NCI-H2107 treated with DMSO at 0.1 percent for 48 hours (cell line): ENCODE measurements at regions not wholly inside any gene's neighbourhood (a gene's known extent, or its start where the extent isn't known, plus 50 kb on each side); places are given as distances from the start of the nearest gene placed in this dataset.
"Not testable (repeated sequence)": the region's sequence is repeated elsewhere in the genome, so short reads cannot be mapped to it uniquely, and the experiment has no call there.

Experiments used
- DNase-seq: peaks from one replicate; lab custom pipeline; 2025; ENCODE audit not compliant: unreplicated experiment; lab: John Stamatoyannopoulos, UW

DNA sequence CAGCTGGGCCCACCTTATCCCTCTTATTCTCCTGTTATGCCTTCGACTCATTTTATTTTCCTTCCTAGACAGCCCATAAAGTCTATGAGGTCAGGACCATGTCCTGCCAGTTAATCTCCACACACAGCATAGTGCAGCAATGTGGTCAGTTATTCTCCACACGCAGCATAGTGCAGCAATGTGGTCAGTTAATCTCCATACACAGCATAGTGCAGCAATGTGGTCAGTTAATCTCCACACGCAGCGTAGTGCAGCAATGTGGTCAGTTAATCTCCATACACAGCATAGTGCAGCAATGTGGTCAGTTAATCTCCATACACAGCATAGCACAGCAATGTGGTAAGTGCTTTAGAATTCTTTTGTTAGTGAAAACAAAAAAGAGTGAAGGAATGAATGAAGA, 77.8 kb downstream of the TEX36 start:
- no peak for DNase-seq

DNA sequence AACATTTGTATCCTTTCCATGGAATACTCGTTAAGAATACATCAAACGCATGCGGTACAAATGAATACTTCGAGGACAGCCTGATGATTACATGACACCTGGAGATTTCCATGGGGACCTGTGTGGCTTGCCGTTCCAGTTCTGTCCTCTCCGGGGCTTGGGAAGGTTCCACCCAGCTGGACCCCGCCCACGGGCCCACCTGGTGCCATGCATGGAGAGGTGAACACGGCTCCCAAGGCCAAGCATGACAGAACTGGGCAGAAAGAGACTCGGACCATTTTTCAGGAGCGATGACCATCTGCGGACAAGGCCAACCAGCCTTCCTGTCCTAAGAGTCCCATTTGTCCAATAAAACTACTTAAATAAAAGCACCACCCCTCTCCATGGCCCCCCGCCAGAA, 80.1 kb downstream of the TEX36 start:
- DNase-seq = no peak

DNA sequence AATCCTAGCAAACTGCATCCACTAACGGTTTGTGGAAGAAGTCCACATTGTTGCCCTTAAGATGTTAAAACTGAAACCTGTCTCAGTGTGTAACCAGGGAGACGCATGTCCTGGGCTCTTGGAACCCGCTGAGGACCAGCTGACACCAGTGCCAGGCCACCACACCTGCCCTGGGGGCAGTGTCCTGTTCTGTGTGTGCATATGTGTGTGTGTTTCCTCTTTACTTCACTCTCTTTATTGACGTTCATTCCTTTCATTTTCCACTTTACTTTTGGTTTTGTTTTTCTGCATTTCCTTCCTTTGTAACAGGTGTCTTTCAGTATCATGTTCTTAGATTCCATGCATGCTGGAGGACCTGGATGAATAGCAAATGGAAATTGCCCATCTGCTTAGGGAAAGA, 83.8 kb downstream of the TEX36 start:
- DNase-seq = no peak

DNA sequence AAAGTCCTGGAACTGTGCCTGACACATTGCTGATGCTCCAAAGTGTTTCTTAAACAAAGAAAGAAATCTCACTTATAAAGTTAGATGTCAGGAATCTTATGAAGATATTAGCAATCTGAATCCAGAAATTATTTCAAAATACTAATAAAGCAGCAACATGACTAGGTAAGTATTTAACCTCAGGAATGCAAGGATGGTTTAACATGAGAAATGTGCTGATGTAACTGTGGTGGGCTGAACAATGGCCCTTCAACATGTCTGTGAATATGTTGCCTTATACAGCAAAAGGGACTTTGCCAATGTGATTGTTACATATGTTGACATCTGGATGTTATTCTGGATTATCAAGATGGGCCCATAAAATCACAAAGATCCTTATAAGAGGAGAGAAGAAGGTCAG, 87.1 kb downstream of the TEX36 start:
- no peak for DNase-seq

DNA sequence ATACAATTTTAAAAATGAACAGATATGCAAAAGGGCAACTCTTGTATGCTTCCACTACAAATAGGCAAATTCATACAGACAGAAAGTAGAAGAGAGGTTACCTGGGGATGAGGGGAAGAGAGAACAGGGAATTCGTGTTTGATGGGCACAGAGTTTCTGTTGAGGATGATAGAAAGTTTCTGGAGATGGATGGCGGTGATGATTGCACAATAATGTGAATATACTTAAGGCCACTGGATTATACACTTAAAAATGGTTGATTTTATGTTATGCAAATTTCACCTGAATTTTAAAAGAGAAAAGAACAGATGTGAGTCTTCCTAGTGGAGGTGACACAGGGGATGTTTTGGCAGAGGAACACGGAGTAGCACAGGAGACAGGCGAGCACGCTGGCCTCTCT, 89.3 kb downstream of the TEX36 start:
- no peak for DNase-seq

- DNase-seq = no peak
These were observed 90.1 kb downstream of the TEX36 start for GRCh38 chr10:125592897-125593296.

GRCh38 chr10:125591886-125592285, 91.1 kb downstream of the TEX36 start:
- no peak for DNase-seq

GRCh38 chr10:125588738-125589137, 94.2 kb downstream of the TEX36 start:
- not testable (repeated sequence) for DNase-seq

- no peak for DNase-seq
These were observed 98.0 kb downstream of the TEX36 start for GRCh38 chr10:125584954-125585353.

DNA sequence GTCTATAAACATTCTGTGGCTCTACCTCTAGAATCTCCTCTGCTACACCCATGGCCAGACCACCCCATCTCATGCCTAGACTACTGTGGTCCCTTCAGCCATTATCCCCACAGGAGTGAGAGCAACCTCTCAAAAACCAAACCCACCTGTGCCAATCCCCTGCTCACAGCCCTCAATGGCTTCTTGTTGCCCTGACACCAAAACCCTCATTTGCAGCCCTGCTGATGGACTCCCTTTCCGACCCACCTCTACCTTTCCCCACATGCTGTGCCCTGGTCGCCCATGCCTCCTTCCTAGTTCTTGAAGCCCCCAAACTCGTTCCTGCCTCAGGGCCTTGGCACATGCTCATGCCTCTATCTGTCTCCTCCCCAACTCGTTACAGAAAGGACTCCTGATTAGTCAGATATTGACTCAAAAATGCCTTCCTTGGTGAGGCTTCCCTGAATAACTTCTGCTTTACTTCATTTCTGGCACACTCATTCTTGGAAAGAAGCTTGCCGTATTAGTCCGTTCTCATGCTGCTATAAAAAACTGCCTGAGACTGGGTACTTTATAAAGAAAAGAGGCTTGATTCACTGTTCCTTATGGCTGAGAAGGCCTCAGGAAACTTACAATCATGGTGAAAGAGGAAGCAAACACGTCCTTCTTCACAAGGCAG, 104.2 kb downstream of the TEX36 start:
- DNase-seq = no peak

DNA sequence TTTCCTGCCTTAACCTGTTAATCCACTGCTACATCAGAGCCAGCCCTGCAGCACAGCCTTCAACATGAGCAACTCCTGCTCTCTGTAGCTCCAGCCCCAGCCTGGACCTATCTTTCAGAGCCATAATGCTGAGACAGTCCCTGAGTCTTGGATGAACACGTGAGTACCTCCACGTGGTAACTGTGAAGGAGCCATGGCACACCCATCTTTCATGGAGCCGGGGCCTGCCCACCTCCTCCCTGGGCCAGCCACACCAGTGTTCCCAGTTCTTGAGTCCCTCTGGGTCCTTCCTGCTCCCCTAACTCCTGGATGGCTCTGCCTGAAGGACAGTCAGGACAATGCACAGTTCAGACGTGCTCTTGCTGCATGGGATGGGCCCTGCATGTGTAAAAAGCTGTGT, 107.1 kb downstream of the TEX36 start:
- DNase-seq = no peak

DNA sequence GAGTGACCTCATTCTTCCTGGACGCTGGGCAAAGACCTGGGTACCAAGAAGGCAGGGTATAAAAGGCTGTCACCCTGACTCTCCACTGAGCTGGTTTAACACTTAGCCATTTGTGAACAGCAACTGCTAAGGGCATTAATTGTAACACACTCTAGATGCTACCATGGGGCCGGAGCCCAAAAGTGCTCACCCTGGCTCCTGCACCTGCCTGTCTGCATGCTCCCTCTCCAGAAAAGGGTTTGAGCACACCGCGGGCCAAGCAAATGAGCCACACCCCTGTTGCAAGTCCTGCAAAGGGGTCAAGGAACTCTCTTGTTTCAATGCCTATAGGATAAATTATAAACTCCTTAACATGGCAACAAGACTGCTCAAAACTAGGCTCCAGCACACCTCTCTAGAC, 114.8 kb downstream of the TEX36 start:
- no peak for DNase-seq

DNA sequence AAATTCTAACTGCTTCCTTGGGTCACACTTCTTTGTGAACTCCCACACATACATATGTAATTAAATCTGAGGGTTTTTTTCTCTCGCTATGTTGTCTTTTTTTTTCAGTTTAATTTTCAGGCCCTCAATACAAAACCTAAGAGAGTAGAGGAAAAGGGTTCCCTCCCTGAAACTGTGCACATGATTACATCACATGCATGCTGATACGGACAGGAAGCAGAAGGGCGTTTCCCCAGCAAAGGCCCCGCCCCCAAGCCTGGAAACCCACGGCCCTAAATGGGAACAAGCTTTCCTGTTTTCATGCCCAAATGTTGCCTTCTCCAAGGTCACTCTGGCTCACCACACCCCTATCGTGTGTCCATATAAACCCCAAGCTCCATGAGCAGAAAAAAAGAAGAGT, 115.4 kb downstream of the TEX36 start:
- no peak for DNase-seq

- no peak for DNase-seq
These were observed 117.9 kb downstream of the TEX36 start for GRCh38 chr10:125565046-125565445.

DNA sequence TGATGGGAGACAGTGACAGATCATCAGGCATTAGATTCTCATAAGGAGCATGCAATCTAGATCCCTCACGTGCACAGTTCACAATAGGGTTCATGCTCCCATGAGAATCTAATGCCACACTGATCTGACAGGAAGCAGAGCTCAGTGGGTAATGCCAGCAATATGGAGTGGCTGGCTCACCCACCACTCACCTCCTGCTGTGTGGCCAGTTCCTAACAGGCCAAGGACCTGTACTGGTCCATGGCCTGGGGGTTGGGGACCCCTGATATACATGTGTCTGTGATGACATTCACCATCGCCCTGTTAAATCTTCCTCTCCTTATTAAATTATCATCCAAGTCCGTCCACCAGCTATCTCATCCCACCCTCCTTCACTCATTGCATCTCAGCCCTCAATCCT, 118.4 kb downstream of the TEX36 start:
- no peak for DNase-seq

DNA sequence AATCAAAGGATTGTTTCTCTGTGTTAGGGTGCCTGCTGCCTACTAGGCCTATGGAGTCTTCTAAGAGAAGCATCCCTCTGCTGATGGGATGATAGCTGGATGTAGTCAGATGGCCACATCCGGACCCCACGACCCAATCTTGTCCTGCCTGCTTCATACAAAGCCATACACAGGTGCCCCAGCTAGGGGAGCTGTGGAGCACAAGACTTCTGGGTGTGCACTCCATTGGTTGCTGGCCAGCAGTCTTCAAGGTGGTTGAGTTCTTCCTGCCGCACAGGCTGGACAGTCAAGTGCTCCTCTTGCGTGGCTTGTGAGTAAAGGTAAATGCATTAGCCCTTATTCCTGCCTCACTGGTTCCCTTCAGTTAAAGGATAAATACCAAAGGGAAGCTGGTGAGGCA, 120.2 kb downstream of the TEX36 start:
- DNase-seq = no peak

- no peak for DNase-seq
These were observed 122.0 kb downstream of the TEX36 start for GRCh38 chr10:125560947-125561346.

GRCh38 chr10:125559210-125559609, 123.8 kb downstream of the TEX36 start:
- peak; percentile 1 for DNase-seq

- no peak for DNase-seq
These were observed 125.0 kb downstream of the TEX36 start for GRCh38 chr10:125557801-125558505.

GRCh38 chr10:125557311-125557710, 125.7 kb downstream of the TEX36 start:
- DNase-seq = no peak

DNA sequence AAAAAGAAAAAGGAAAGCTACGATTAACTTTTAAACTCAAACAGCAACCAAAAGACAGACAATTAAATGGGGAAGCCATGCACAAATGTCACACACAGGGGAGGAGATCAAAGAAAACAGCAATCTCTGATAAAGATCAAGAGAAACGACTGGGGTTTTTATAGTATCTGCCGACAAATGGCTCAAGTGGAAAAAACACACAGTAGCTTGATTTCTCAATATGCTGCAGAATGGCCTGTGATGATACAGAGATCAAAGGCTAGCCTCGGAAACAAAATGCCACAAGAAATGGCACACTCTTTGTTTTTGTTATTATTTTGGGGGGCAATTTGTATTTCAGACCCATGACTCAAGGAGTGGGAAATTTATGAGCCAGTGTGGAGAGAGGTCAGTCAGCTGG, 126.1 kb downstream of the TEX36 start:
- DNase-seq = no peak

- no peak for DNase-seq
These were observed 127.2 kb downstream of the TEX36 start for GRCh38 chr10:125555743-125556142.

DNA sequence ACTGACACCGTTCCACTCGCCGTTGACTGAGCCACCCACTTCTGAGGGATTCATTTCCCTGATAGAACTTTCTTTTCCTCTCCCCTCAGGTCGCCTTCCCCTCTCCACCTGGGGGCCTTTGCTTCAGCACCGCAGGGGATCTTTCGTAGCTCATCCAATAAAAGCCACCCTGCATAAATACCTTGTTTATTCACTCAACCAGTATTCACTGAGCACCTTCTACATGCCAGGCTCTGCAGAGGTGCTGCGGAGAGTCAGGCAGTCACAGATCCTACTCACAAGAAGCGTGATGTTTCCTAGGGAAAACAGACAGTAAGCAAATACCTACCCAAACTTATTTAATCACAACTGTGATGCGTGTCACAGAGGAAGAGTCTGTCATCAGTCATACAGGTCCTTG, 127.7 kb downstream of the TEX36 start:
- DNase-seq = no peak
